ENCODE measurements at regions not wholly inside any gene's neighbourhood (a gene's known extent, or its start where the extent isn't known, plus 50 kb on each side); places are given as distances from the start of the nearest gene placed in this dataset.

DNA sequence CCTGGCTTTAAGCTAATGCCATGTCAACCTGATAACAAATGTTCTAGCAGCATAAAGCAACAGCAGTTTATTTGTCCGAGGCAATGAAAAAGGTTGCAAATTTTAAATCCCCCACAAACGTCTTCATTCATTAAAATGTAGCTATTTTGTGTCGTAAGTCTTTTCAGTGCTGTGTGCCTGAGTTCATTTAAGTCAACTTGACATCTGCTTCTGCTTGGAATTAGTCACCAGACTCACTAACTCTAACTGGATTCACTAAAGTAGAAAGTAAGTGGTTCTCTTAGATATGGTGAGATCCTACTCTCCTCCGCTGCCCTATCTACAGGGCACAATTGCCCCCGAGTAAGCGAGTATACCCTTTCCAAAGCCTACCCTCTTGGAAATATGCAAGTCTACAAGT is 118.4 kb upstream of the CHRM3 start:
- DNase-seq (ENCODE audit: low read depth in 2 of 2) = no peak

DNA sequence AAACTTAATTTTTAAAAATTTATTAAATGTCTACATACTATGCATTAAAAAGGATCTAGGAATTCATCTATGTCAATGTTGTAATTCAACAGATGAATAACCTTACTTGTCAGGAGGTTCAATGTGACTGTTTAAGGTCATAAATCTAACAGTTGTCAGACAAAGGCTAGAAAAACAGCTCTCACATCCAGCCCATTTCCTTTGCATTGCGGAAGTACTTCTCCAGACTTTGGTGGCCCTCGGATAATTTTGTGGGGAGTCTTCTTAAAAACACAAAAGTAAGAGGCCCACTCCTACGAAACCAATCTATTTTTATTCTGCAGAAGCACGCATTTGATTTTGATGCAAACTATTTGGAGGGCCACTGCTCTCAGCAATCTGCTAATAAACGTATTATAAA is 122.6 kb upstream of the CHRM3 start:
- no peak for DNase-seq (ENCODE audit: low read depth in 2 of 2)

DNA sequence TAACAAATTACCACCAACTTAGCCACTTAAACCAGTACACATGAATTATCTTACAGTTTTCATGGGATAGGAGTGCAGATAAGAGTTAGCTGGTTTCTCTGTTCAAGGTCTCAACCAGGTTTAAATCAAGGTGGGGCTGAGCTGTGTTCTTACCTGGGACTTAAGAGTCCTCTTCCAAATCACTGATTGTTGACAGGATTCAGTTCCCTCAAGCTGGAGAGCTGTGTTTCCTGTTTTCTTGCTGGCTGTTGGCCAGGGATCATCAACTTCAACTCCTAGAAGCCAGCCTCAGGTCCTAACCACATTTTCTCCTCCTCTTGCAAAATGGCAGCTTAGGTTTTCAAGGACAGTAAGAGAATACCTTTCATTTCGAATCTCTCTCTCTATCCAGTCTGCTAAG is 123.8 kb upstream of the CHRM3 start:
- DNase-seq (ENCODE audit: low read depth in 2 of 2) = no peak

DNA sequence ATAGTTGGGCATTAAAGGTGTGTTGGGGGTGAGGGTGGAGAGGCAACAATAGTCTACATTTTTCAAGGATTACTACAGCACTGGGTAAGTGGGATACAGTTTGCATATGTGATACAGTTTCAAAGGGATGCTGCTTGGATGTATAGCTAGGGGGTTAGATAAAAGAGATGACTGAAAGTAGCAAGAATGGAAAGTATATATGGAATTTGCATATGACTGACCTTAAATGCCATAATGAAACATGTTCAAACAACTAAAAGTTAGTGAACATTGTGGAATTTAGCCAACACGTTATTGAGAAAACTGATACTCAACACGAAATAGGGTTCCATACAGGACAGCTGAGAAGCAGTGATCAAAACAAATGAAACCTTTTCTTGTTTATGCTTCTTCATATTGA is 124.8 kb upstream of the CHRM3 start:
- no peak for DNase-seq (ENCODE audit: low read depth in 2 of 2)

DNA sequence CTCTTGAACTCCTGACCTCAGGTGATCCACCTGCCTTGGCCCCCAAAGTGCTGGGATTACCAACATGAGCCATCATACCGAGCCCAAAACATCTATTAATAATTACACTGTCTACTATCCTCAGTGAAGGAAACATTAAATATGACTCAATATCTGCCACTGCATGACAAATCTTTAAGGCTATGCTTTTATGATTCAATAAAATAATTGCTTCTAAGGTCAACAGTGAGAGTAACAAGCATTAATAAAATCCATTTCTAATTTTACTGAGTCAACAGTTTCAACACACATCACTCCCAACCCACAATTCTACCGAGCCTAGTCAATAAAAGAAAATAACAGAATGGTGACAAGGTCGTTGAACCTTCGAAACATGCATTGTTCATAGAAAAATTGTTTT is 125.5 kb upstream of the CHRM3 start:
- DNase-seq (ENCODE audit: low read depth in 2 of 2) = no peak

DNA sequence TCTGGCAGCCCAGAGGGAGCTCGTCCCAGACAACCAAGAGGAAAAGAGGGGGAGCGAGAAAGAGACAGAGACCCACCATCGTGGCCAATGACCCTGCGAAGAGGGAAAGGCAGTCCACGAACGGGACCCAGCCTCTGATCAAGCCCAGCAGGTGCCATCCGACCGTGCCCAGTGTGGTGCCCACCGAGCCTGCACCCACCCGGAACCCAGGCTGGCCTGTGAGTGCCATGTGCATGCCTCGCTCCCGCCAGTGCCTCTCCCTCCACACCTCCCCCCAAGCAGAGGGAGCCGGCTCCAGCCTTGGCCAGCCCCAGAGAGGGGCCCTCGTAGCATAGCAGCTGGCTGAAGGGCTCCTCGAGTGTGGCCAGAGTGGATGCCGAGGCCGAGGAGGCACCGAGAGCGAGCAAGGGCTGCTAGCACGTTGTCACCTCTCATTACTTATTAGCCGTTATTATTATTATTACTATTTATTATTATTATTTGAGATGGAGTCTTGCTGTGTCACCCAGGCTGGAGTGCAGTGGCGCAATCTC is 130.7 kb upstream of the CHRM3 start:
- no peak for DNase-seq (ENCODE audit: low read depth in 2 of 2)

DNA sequence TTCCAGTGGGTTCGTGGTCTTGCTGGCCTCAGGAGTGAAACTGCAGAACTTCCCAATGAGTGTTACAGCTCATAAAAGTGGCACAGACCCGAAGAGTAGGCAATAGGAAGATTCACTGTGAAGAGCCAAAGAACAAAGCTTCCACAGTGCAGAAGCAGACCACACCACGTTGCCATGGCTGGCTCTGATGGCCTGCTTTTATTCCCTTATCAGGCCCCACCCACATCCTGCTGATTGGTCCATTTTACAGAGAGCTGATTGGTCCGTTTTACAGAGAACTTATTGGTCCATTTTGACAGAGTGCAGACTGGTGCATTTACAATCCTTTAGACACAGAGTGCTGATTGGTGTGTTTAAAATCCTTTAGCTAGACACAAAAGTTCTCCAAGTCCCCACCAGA is 131.4 kb upstream of the CHRM3 start:
- DNase-seq (ENCODE audit: low read depth in 2 of 2) = no peak

DNA sequence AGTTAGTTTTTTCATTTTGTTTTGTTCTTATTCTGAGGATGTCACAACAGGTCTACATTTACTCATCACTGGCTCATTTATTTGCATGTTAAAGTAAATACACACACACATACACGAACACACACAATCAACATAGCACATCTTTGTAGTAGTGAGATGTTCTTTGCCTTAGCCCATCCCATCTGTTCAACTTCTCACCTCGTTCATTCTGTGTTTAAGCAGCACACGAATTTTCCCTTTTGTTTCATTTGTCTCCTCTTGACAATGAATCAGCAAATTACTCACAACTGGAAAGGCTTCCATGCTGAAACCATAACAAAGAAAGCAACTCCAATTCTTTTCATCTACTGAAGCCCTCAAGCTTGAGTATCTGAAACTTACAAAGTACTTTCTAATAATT is 133.3 kb upstream of the CHRM3 start:
- no peak for DNase-seq (ENCODE audit: low read depth in 2 of 2)

DNA sequence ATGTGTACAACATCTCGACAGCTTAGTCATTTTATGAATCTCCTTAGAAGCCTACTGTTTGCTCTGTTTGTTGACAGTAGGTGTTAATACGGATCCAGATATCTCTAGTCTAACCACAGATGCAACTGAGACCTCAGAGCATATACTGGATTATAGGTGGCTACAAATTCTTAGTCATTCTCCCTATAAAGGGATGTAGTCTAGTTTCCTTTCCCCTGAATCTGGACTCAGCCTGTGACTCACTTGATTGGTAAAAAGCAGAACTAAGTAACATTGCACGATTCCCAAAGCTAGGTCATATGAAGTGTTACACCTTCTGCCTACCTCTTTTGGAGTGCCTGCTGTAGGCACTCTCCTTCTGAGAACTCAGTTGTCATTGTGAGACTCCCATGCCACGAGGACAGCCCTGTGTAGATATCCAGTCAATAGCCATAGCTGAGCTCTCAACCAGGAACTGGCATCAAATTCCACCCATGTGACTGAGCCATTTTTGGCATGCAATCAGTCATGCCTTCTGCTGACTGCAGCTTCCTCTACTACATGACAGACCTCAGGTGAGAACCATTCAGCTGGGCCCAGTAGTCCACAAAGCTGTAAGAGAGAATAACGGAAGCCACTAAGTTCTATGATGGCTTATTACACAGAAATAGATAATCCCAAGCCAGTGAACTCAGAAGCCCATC is 135.9 kb upstream of the CHRM3 start:
- DNase-seq (ENCODE audit: low read depth in 2 of 2) = no peak

DNA sequence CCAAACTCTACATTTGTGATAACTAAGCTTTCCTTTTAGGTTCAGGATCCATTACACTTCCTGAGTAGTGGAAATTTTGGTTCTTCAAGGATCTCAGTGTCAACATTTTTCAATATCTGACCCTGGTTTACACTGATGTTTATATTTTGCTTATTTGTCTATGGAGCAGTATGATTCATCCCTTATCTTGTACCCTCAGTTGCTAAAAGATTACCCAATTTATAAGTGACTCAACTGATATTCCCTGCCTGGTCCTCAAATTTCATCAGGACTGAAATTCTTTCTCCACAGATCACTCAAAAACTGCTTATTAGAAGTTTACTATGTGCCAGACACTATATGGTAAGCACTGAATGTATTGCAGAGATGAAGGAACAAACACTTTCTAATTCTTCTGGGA is 139.1 kb upstream of the CHRM3 start:
- no peak for DNase-seq (ENCODE audit: low read depth in 2 of 2)

DNA sequence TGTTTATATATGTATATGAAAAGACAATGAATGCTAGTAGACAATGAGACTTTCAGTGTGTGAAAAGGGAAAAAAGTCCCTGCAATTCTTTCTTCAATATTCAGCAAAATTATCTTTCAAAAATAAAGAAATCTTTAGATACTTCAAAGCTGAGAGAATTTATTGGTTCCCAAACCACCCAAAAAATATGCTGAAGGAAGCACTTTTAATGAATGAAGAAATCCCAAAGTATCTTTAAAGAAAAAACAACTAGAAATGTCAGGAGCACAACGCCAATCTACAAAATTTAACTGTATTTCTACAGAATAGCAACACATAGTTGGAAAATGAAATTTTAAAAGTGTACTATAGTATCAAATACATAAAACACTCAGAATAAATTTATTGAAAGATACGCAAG is 142.3 kb upstream of the CHRM3 start:
- no peak for DNase-seq (ENCODE audit: low read depth in 2 of 2)

DNA sequence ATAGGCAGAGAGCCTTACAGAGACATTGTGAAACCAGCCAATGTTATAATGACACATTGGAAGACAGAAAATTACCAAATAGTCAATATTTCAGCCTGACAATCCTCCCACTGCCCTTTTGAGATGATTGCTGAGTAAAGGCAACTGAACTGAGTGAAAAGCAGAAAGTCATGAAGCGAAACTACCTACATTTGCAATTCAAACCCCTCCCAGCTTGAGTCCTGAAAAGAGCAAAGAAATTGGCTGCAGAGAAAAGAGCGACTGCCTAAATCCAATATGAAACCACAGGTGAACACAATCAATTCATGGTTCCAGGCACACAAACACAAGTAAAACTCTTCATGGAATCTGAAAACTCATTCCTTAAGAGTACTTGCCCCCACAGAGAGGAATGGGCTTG is 143.4 kb upstream of the CHRM3 start:
- no peak for DNase-seq (ENCODE audit: low read depth in 2 of 2)

DNA sequence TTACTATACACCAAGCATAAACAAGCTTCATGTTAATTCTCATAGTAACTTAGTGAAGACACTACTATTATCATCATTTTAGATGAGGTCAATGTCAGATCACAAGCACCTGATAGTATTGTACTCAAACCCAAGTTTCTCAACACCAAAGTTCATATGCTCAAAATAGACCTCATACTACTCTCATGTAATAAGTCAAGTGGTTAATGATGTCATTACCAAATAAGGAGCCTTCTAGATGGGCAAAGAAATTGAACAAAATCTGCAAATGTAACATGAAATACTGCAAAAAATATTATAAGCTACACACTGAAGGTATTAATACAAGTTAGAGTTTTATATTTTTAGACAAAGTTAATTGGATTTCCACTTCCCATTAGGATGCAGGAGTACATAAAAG is 144.0 kb upstream of the CHRM3 start:
- DNase-seq (ENCODE audit: low read depth in 2 of 2) = no peak

DNA sequence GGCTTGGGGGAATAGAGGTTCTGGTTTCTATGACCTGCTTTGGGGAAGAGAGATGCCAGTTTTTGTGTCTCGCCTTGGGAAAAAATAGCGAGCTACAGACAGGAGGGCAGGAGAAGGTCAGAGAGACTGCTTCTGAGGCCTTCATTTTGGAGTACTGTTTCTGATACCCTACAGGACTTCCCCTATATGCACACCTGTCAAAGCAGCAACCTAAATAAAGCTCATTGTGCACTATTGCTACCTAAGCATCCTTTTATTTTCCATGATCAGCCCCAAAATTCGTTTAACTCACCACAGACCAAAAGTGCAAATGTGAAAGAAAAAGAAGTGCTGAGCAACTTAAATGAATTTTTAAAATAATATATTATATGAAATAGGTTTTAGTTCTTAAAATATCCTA is 145.6 kb upstream of the CHRM3 start:
- DNase-seq (ENCODE audit: low read depth in 2 of 2) = no peak

DNA sequence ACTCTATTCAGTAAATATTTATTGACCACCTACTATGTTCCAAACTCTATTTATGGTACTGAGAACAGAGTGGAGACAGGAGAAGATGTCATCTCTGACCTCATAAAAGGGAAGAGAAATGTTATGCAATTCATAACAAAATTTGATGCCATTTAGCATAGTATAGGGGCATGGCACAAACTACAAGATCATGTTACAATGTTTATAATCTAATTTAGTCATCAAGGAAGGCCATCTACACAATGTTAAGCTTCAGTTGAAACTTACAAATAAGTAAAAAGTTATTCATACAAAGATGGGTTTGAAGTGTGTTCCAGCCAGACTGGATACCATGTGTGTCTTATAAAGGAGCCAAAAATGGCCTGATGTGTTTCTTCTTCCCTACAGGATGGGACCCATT is 146.8 kb upstream of the CHRM3 start:
- no peak for DNase-seq (ENCODE audit: low read depth in 2 of 2)

DNA sequence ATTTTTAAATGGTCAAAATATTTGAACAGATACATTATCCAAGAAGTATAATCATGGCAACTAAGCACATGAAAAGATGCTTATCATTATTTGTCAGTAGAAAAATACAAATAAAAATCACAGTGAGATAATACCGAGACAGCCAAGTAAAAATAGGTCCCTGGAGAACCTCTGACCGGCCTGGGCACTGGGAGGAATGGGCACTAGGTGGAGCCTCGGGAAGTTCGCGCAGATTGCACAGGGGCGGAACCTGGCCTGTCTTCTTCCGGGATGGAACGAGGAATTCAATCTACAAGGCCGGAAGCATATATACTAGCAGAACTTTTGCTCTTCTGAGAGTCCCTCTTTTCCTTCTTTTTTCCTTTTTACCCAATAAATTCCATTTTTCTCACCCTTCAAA is 148.5 kb upstream of the CHRM3 start:
- no peak for DNase-seq (ENCODE audit: low read depth in 2 of 2)

DNA sequence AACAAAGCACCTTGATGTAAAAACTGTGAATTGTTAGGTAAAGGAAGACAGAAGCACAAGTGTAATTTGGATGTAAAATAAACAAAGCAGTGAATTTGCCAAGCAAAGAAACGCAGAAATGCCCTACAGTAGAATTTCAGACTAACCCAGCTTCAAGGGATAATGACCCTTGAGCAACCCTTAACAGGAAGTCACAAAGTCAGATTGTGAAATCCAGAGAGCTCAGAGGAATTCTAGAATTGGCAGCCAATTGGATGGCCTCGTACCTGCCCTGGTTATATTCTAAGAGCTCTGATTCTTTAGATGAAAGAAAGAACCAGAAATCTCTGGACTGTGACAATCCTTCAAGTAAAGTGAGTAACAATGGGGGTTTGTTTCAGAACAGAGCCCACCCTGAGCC is 152.7 kb upstream of the CHRM3 start:
- DNase-seq (ENCODE audit: low read depth in 2 of 2) = no peak

DNA sequence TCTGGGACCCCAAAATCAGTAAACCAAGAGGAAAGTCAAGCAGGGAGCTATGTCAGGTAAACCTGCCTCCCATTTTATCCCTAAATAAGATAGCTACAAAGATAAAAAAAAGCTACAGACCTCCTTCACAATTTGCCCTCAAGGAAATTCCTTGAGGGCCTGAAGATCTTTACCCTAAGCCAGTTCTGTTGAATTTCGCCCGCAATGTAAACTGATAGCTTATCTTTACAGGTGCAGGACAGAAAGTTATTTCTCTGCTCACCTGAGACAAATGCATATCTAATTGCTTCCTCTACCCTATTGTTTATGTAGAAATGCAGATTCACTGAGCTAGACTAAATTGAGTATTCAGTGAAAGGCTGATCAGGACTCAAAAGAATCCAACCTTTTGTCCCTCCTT is 153.4 kb upstream of the CHRM3 start:
- no peak for DNase-seq (ENCODE audit: low read depth in 2 of 2)

DNA sequence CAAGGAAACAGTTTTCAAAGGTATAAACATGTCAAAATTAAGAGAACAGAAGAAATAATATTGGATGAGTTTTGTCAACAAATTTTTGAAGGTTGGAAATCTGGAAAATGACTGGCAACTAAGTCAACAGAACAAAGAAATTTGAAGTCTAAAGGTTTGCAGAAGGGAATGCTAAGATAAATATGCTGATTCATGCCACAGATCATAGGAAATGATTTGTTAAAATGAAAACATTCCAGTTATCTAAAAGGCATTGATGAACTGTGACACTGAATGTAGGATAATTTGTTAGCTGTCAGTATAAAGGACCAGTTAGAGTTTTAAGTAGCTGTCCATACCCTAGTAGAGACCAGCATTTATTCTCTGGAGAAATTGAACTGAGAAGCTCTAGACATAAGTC is 157.9 kb upstream of the CHRM3 start:
- no peak for DNase-seq (ENCODE audit: low read depth in 2 of 2)

DNA sequence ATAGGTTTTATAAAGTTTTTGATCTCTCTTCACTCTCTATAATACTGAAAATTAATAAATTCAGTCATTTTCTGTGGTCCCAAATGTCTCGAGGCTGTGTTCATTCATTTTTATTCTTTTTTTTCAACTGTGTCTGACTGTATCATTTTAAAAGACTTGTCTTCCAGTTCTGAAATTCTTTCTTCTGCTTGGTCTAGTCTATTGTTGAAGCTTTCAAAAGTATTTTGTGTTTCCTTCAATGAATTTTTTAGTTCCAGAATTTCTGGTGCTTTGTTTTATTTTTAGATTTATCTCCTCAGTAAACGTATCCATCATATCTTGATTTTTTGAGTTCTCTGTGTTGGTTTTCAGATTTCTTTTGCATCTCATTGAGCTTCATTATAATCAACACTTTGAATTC is 161.0 kb upstream of the CHRM3 start:
- DNase-seq (ENCODE audit: low read depth in 2 of 2) = no peak

DNA sequence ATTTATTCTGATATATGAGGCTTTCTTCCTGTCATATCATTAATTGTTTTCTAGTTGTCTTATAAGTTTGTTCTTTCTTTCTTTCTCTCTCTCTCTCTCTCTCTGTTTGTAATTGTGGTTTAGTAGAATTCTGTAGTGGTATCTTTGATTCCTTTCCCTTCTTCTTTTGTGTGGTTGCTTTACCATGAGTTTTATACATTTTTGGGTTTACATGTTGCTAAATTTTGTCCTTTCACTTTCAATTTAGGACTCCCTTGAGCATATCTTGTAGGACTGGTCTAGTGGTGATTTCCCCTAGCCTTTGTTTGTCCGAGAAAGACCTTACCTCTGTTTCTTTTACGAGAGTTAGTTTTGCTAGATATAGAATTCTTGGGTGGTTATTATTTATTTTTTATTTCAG is 162.3 kb upstream of the CHRM3 start:
- DNase-seq (ENCODE audit: low read depth in 2 of 2) = no peak

DNA sequence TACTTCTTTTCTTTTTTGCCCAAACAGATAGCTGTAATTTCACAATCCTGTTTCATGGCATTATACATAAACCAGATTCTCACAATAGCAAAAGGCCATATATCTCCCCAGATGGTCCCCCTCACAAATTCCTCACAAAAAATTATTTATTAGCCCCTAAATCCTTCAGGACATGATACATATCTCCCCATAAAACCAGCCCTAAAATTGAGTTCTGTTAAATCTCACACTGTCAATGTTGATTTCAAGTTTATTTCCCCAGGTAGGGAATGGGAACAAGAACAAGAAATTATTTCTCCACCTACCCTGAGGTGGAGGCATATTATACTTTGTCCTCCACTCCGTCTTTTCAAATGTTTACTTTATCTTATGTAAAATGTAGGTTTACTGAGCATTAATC is 163.4 kb upstream of the CHRM3 start:
- no peak for DNase-seq (ENCODE audit: low read depth in 2 of 2)

DNA sequence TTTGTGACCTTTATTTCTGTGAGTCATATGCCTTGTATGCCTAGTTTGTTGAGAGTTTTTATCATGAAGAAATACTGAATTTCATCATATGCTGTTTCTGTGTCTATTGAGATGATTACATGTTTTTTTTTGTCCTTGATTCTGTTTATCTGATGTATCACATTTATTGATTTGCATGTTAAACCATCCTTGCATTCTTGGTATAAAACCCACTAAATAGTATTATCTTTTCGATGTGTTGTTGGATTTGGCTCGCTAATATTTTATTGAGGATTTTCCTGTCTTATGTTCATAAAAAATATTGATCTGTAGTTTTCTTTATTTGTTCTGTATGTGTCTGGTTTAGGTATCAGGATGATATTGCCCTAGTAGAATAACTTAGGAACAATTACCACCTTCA is 164.7 kb upstream of the CHRM3 start:
- no peak for DNase-seq (ENCODE audit: low read depth in 2 of 2)

DNA sequence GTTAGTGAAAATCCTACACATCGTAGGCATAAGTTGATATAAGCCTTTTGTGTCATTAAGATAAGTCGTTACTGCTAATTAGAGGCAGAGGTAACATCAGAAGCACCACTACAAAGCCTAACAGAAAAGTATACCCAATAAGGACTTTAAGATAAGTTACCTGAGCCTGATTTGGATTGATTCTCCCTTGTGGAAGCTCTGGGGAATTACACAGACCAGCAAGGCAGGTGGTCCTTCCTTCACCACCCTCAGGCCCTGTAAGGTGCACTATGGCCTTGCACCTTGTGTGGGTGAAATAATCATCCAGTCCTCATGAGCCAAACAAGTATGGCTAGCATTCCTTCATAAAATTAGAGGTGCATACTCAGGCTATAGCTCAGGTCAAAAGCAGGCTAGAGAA is 166.7 kb upstream of the CHRM3 start:
- no peak for DNase-seq (ENCODE audit: low read depth in 2 of 2)

All from activated CD4-positive, alpha-beta T cell treated with anti-CD3 and anti-CD28 coated beads for 24 hours (primary cell).